HepG2 (cell line): ENCODE measurements at regions not wholly inside any gene's neighbourhood (a gene's known extent, or its start where the extent isn't known, plus 50 kb on each side); places are given as distances from the start of the nearest gene placed in this dataset.

ENCODE experiments used
- FOSL1 ChIP-seq: sonication (generic); formaldehyde crosslinking; IDR thresholded peaks from 2 replicates; pipeline ENCODE4 v1.9.0; 2021; ENCODE audit warnings: missing genetic modification reagents, borderline replicate concordance
- GTF2F1 ChIP-seq: fragments of 150-350 bp; IDR thresholded peaks from 2 replicates; pipeline ENCODE4 v1.6.1; 2014; ENCODE audit warnings: low read length
- HHEX ChIP-seq: IDR thresholded peaks from 2 replicates; pipeline ENCODE4 v1.6.1; 2016; ENCODE audit warnings: control low read depth
- KDM2A ChIP-seq: sonication (generic); formaldehyde crosslinking; IDR thresholded peaks from 2 replicates; pipeline ENCODE4 v1.4.0; 2020; ENCODE audit warnings: low read depth, missing genetic modification reagents, borderline replicate concordance
- KDM5A ChIP-seq: fragments of 200-600 bp; sonication (generic); IDR thresholded peaks from 2 replicates; pipeline ENCODE4 v1.7.0; 2018; ENCODE audit warnings: antibody characterized with exemption, mild to moderate bottlenecking, low read length, borderline replicate concordance
- PRDM10 ChIP-seq: sonication (generic); formaldehyde crosslinking; IDR thresholded peaks from 2 replicates; pipeline ENCODE4 v1.4.0; 2020; ENCODE audit warnings: low read depth, missing genetic modification reagents
- ZFP36 ChIP-seq: fragments of 150-350 bp; IDR thresholded peaks from 2 replicates; pipeline ENCODE4 v1.6.1; 2018; ENCODE audit warnings: borderline replicate concordance, low read length, low read depth; ENCODE audit not compliant: partially characterized antibody
- ZNF274 ChIP-seq: sonication (generic); formaldehyde crosslinking; IDR thresholded peaks from 2 replicates; pipeline ENCODE4 v1.5.1; 2020; ENCODE audit warnings: mild to moderate bottlenecking, missing genetic modification reagents
- ZNF598 ChIP-seq: sonication (generic); formaldehyde crosslinking; IDR thresholded peaks from 2 replicates; pipeline ENCODE4 v1.5.1; 2020; ENCODE audit warnings: mild to moderate bottlenecking, missing genetic modification reagents, borderline replicate concordance

- no peak for TF ChIP-seq HHEX (CRISPR knock-in tag)
- no peak for TF ChIP-seq ZFP36
- no peak for TF ChIP-seq ZNF274 (CRISPR knock-in tag)
- TF ChIP-seq KDM5A: no peak
- no peak for TF ChIP-seq FOSL1 (CRISPR knock-in tag)
- TF ChIP-seq KDM2A (CRISPR knock-in tag): no peak
- no peak for TF ChIP-seq GTF2F1
- no peak for TF ChIP-seq ZNF598 (CRISPR knock-in tag)
- TF ChIP-seq PRDM10 (CRISPR knock-in tag): no peak
These were observed 104.4 kb upstream of the ATP8B1 start for GRCh38 chr18:57907550-57907949.
